Hepatocyte (in vitro differentiated cells): ENCODE measurements at regions not wholly inside any gene's neighbourhood (a gene's known extent, or its start where the extent isn't known, plus 50 kb on each side); places are given as distances from the start of the nearest gene placed in this dataset.

Source experiments
- DNase-seq: peaks from one replicate; pipeline ENCODE4 v3.0.0-alpha.2; 2016; ENCODE audit warnings: low spot score
- H2AFZ ChIP-seq: fragments of 200-600 bp; sonication (generic); 2 replicates; pipeline ENCODE4 v1.6.0; 2016; ENCODE audit warnings: antibody characterized with exemption, mild to moderate bottlenecking
- H3K27ac ChIP-seq: fragments of 200-600 bp; sonication (generic); 2 replicates; pipeline ENCODE4 v1.5.1; 2016; ENCODE audit warnings: mild to moderate bottlenecking
- H3K27me3 ChIP-seq: fragments of 200-600 bp; sonication (generic); 2 replicates; pipeline ENCODE4 v1.6.1; 2016
- H3K36me3 ChIP-seq: fragments of 200-600 bp; sonication (generic); replicated peaks from 2 replicates; pipeline ENCODE4 v1.5.1; 2016; ENCODE audit warnings: low read depth; ENCODE audit not compliant: insufficient read depth
- H3K4me1 ChIP-seq: fragments of 200-600 bp; sonication (generic); 2 replicates; pipeline ENCODE4 v1.5.1; 2016; ENCODE audit warnings: mild to moderate bottlenecking, moderate library complexity; ENCODE audit not compliant: insufficient read depth
- H3K4me2 ChIP-seq: fragments of 200-600 bp; sonication (generic); 2 replicates; pipeline ENCODE4 v1.6.0; 2016
- H3K4me3 ChIP-seq: fragments of 200-600 bp; sonication (generic); 2 replicates; pipeline ENCODE4 v1.5.1; 2016; ENCODE audit warnings: mild to moderate bottlenecking
- H3K79me2 ChIP-seq: fragments of 200-600 bp; sonication (generic); 2 replicates; pipeline ENCODE4 v1.6.0; 2017; ENCODE audit warnings: mild to moderate bottlenecking
- H3K9me2 ChIP-seq: fragments of 200-600 bp; sonication (generic); replicated peaks from 2 replicates; pipeline ENCODE4 v1.6.0; 2017; ENCODE audit warnings: mild to moderate bottlenecking; ENCODE audit not compliant: insufficient read depth
- H3K9me3 ChIP-seq: fragments of 200-600 bp; sonication (generic); 2 replicates; pipeline ENCODE4 v1.5.1; 2016; ENCODE audit warnings: low read depth, mild to moderate bottlenecking
- H4K20me1 ChIP-seq: fragments of 200-600 bp; sonication (generic); 2 replicates; pipeline ENCODE4 v1.6.0; 2016; ENCODE audit warnings: mild to moderate bottlenecking; ENCODE audit not compliant: insufficient read depth, poor library complexity, severe bottlenecking
- EZH2 ChIP-seq: fragments of 200-600 bp; sonication (generic); IDR thresholded peaks from 2 replicates; pipeline ENCODE4 v1.6.1; 2016; ENCODE audit warnings: antibody characterized with exemption, mild to moderate bottlenecking, borderline replicate concordance
- EZH2phosphoT487 ChIP-seq: fragments of 200-600 bp; sonication (generic); IDR thresholded peaks from one replicate; pipeline ENCODE4 v1.6.1; 2018; ENCODE audit warnings: antibody characterized with exemption, mild to moderate bottlenecking, low read depth, moderate library complexity; ENCODE audit not compliant: unreplicated experiment, severe bottlenecking
- WGBS: methylation state at CpG from one replicate; pipeline ENCODE4 v1.1.6; 2016; ENCODE audit warnings: low lambda C conversion rate; ENCODE audit errors: missing lambda C conversion rate; 5-methylcytosine and 5-hydroxymethylcytosine counted together
- TF ChIP-seq, protein P1 (sequence below): fragments of 200-600 bp; sonication (generic); IDR thresholded peaks from 2 replicates; pipeline ENCODE4 v1.5.1; 2016; ENCODE audit warnings: antibody characterized with exemption, mild to moderate bottlenecking; ENCODE audit not compliant: poor library complexity

GRCh38 chr2:40851661-40852060, 399.8 kb upstream of the SLC8A1 start:
- no peaks in the 10 kb centered on the region for H4K20me1 ChIP-seq
- H3K79me2 ChIP-seq, result no peaks in the 10 kb centered on the region
- no peaks in the 10 kb centered on the region for H3K36me3 ChIP-seq
- TF ChIP-seq, protein P1, sequence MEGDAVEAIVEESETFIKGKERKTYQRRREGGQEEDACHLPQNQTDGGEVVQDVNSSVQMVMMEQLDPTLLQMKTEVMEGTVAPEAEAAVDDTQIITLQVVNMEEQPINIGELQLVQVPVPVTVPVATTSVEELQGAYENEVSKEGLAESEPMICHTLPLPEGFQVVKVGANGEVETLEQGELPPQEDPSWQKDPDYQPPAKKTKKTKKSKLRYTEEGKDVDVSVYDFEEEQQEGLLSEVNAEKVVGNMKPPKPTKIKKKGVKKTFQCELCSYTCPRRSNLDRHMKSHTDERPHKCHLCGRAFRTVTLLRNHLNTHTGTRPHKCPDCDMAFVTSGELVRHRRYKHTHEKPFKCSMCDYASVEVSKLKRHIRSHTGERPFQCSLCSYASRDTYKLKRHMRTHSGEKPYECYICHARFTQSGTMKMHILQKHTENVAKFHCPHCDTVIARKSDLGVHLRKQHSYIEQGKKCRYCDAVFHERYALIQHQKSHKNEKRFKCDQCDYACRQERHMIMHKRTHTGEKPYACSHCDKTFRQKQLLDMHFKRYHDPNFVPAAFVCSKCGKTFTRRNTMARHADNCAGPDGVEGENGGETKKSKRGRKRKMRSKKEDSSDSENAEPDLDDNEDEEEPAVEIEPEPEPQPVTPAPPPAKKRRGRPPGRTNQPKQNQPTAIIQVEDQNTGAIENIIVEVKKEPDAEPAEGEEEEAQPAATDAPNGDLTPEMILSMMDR, result no peak
- TF ChIP-seq EZH2 (no peak), EZH2phosphoT487 (no peak)
- H2AFZ ChIP-seq, result no peak overlapping the region
- H3K9me2 ChIP-seq, result no peaks in the 10 kb centered on the region
- no peak overlapping the region for H3K27ac ChIP-seq
- no peaks in the 10 kb centered on the region for H3K9me3 ChIP-seq
- H3K27me3 ChIP-seq, result no peaks in the 10 kb centered on the region
- H3K4me3 ChIP-seq, result no peak overlapping the region
- DNase-seq, result no peak
- no peak overlapping the region for H3K4me2 ChIP-seq
- H3K4me1 ChIP-seq, result no peaks in the 10 kb centered on the region

- WGBS, result 90% methylated on average over 1 of the region's 1 CpG
Measured at GRCh38 chr2:40859617-40860016, 407.7 kb upstream of the SLC8A1 start.

DNA sequence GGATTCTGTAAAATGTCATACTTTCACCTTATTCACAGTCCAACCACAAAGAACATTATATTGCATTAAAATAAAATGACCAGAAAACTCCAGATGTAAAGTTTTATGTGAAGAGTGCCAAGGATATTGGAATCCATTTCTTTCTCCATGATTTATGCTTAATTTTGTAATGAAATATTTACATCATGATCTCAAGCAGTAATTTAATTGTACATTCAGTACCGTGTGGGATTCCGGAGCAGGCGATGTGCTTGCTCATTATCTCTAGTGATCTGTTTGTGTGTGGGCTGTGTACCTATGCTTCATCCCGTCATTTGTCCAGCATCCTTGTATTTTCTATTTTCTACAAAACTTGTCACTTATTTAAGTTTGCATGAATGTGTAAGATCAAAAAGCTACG, 415.9 kb upstream of the SLC8A1 start:
- Histone ChIP-seq H3K9me3 (no peaks in the 10 kb centered on the region), H3K27me3 (no peaks in the 10 kb centered on the region), H2AFZ (no peak overlapping the region), H3K36me3 (no peaks in the 10 kb centered on the region), H3K4me2 (no peak overlapping the region), H3K79me2 (no peaks in the 10 kb centered on the region), H3K4me3 (no peak overlapping the region), H3K9me2 (no peaks in the 10 kb centered on the region), H3K4me1 (no peaks in the 10 kb centered on the region), H4K20me1 (no peaks in the 10 kb centered on the region), H3K27ac (no peak overlapping the region)
- no peak for TF ChIP-seq EZH2phosphoT487
- TF ChIP-seq EZH2, result no peak
- 88% methylated on average over 5 of the region's 5 CpGs for WGBS
- no peak for DNase-seq

More at GRCh38 chr2:40859617-40860016, 407.7 kb upstream of the SLC8A1 start:
- DNase-seq, result no peak
- Histone ChIP-seq H4K20me1 (no peaks in the 10 kb centered on the region), H3K79me2 (no peaks in the 10 kb centered on the region), H3K9me2 (no peaks in the 10 kb centered on the region), H2AFZ (no peak overlapping the region), H3K4me1 (no peaks in the 10 kb centered on the region), H3K9me3 (no peaks in the 10 kb centered on the region), H3K36me3 (no peaks in the 10 kb centered on the region), H3K4me3 (no peak overlapping the region), H3K27ac (no peak overlapping the region), H3K27me3 (no peaks in the 10 kb centered on the region), H3K4me2 (no peak overlapping the region)
- TF ChIP-seq EZH2phosphoT487 (no peak), EZH2 (no peak)
- TF ChIP-seq, protein P1, result no peak

DNA sequence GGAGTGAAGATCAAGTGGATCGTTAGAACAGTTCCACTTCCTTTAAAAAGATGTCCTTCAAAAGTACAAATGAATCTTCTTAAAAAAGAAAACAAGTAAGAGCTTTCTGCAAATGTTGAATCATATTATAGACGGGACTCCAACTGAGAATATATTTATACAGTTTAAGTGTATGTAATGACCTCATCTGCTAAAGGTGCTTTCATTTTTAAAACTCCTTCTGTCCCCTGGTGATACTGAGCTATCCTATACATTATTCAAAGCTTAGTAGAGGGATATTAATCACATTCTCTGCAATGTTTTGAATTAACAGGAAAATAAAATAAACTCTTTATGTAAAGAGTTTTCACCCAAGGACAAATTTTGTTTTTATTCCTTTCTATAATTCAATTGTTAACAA, 420.7 kb upstream of the SLC8A1 start:
- 91% methylated on average over 2 of the region's 2 CpGs for WGBS

More for the DNA sequence above, 420.7 kb upstream of the SLC8A1 start:
- Histone ChIP-seq H3K4me3 (no peak overlapping the region), H3K4me1 (no peaks in the 10 kb centered on the region), H3K36me3 (no peaks in the 10 kb centered on the region), H3K27me3 (no peaks in the 10 kb centered on the region), H2AFZ (no peak overlapping the region), H3K9me3 (no peaks in the 10 kb centered on the region), H3K4me2 (no peak overlapping the region), H3K79me2 (no peaks in the 10 kb centered on the region), H3K9me2 (no peaks in the 10 kb centered on the region), H3K27ac (no peak overlapping the region), H4K20me1 (no peaks in the 10 kb centered on the region)
- no peak for DNase-seq
- TF ChIP-seq, protein P1, result no peak
- TF ChIP-seq EZH2 (no peak), EZH2phosphoT487 (no peak)
